ENCODE measurements at regions not wholly inside any gene's neighbourhood (a gene's known extent, or its start where the extent isn't known, plus 50 kb on each side); places are given as distances from the start of the nearest gene placed in this dataset.
A peak's percentile ranks its signal among the peaks of the same experiment; 100 is the strongest.

DNA sequence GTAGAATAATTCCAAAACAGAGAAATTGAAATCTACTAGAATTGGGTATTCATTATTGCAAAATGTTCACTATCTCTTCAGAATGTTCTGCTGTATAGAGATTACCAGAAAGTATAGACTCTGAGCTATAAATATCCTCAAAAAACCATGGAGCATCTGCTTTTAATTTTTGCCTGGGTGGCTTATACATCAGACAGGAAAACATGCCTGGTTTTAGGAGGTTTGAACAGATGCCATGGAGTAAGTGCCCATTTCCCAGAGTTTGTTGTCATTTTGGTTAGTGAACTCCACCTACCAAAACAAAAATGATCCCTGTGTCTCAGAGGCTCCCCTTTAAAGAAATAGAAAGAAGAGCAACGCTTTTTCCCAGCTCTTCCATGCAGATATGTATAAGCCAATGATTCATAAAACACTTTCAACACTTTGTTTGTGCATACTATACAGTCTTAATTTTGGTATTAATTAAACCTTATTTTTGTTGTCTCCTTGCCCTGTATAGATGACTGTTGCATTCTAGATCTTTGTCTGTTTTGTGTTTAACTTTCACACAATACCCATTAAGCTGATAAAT is 68.7 kb downstream of the MEPE start:
- no peak overlapping the region for H3K4me3 ChIP-seq (ENCODE audit: low read length)
- DNase-seq (ENCODE audit: low read depth) = peak; percentile 62
- TF ChIP-seq, protein P1, sequence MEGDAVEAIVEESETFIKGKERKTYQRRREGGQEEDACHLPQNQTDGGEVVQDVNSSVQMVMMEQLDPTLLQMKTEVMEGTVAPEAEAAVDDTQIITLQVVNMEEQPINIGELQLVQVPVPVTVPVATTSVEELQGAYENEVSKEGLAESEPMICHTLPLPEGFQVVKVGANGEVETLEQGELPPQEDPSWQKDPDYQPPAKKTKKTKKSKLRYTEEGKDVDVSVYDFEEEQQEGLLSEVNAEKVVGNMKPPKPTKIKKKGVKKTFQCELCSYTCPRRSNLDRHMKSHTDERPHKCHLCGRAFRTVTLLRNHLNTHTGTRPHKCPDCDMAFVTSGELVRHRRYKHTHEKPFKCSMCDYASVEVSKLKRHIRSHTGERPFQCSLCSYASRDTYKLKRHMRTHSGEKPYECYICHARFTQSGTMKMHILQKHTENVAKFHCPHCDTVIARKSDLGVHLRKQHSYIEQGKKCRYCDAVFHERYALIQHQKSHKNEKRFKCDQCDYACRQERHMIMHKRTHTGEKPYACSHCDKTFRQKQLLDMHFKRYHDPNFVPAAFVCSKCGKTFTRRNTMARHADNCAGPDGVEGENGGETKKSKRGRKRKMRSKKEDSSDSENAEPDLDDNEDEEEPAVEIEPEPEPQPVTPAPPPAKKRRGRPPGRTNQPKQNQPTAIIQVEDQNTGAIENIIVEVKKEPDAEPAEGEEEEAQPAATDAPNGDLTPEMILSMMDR (conservative IDR thresholded peaks at IDR 0.05; ENCODE audit: low read length) = no peak

DNA sequence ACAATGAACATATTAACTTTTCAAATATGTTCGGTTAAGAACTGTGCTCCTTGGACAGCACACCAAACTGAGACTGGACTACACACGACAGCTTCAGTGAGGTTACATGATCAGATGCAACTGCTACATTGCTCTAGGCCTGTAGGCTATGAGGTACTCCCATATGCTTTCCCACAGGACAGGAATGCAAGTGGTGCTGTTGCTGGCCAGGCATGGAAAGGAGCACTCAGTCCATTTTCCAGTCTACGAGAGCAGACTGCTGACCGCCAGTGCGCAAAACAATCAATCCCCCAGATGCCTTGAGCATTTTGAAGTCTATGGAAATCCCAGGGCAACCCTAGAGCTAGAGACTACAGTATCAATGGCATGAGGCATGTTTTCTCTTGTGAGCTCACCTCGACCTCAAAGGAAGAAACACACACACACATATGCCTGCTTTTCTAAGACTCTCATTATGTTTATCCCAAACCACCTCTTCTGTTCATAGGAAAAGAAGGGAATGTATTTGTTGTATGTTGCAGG is 70.8 kb upstream of the SPP1 start:
- DNase-seq (ENCODE audit: low read depth) = no peak
- H3K4me3 ChIP-seq (ENCODE audit: low read length) = no peak overlapping the region
- TF ChIP-seq, protein P1 (conservative IDR thresholded peaks at IDR 0.05; ENCODE audit: low read length) = no peak

DNA sequence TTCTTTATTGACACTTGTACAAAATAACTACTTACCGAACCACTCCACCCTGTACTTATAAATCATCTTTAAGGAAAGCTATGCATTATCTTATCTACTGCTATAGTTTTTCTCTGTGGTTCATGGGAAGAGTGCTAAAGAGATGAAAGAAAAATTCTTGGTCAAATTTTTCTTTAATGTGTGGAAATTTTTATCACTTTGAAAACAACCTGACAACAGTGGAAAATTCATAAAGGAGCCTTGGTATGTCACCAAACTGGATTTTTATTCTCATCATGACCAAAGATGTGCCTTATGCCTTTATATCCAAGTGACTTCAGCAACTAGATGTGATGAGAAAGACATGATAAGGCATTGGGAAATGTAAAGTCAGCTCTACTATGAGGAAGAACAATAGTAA is 67.2 kb upstream of the SPP1 start:
- no peak for DNase-seq (ENCODE audit: low read depth)
- TF ChIP-seq, protein P1 (conservative IDR thresholded peaks at IDR 0.05; ENCODE audit: low read length) = no peak
- no peak overlapping the region for H3K4me3 ChIP-seq (ENCODE audit: low read length)

DNA sequence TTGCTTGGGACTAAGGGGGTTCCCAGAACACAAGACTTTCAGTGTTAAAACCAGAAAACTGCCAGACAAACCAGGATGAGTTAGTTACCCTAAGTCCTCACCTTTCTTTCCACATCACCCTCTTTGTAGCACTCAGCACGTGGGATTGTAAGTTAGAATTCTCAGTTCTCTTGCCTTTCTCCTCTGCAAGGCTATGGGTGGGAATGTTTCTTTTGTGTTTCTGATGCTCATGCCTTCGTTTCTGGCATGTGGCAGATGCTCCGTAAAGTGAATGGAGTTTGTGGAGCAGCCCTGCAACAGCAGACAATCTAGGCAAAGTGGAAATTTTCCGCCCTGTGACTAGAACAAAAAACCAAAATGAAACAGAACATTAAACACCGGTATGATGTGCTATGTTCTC is 64.7 kb upstream of the SPP1 start:
- TF ChIP-seq, protein P1 (conservative IDR thresholded peaks at IDR 0.05; ENCODE audit: low read length) = no peak
- DNase-seq (ENCODE audit: low read depth) = no peak
- no peak overlapping the region for H3K4me3 ChIP-seq (ENCODE audit: low read length)

DNA sequence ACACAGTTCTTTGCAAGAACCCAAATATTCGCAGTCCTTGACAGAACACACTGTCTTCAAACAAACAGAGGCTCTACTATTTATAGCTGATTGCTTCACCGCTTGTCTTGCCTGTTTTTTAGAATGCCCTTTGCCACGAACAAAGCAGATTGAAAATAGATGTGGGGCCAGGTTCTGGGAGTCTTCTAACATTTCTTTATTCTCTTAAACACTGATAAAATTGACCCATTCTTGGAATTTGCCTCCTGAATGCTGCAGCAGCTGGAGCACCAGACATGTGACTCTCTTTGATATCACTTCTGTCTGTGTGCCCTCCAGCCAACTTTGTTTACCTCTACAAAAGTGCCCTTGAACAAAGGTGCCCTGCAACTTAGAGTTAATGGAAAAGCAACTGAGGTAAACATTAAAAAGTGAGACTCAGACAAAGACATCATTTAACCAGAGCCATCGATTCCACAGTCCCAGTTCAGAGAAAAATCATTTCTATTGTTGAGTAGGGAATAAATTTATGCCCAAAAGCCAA is 64.2 kb upstream of the SPP1 start:
- DNase-seq (ENCODE audit: low read depth) = no peak
- TF ChIP-seq, protein P1 (conservative IDR thresholded peaks at IDR 0.05; ENCODE audit: low read length) = no peak
- no peak overlapping the region for H3K4me3 ChIP-seq (ENCODE audit: low read length)

DNA sequence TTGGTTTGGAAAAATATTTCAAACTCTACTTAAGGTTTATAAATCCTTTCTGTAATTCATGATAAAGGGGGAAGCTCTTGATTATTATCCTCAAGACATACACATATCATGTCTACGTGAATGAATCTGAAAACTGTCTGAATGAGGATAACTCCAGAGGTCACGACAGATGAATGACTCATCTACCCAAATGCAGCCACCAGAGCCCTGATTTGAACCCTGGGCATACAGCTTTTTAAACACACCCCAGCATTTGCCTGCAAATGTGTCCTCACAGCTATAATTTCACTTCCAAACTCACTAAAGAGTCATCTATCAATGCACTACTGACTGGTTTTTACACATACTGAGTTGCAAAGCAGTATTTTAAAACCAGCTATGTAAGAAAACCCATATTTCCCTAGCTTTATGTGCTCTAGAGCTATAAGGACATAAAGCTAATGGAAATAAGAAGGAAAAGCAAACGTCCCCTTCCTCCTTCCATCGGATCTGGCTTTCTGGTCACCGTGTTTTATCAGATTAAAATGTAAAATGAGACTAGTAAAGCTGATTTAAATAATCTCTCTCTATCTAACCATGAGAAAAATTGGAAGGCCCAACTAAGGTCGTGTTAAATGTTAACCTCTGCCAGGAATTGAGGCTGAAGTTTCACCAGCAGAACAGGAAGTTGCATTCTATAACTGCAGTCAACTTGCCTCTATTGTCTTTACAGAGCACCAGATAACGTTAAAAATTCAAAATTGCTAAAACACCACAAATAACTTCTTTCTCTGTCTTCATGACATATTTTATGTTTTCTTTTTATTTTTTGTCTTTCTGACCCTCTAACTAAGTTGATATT is 63.1 kb upstream of the SPP1 start:
- no peak for DNase-seq (ENCODE audit: low read depth)
- no peak overlapping the region for H3K4me3 ChIP-seq (ENCODE audit: low read length)
- TF ChIP-seq, protein P1 (conservative IDR thresholded peaks at IDR 0.05; ENCODE audit: low read length) = no peak
